WTC11 (cell line): ENCODE measurements at regions not wholly inside any gene's neighbourhood (a gene's known extent, or its start where the extent isn't known, plus 50 kb on each side); places are given as distances from the start of the nearest gene placed in this dataset.

ENCODE experiments used
- PREB ChIP-seq: sonication (generic); formaldehyde crosslinking; IDR thresholded peaks from 2 replicates; pipeline ENCODE4 v1.8.1; 2022; ENCODE audit warnings: mild to moderate bottlenecking, missing genetic modification reagents, moderate library complexity, borderline replicate concordance
- SP1 ChIP-seq: sonication (generic); formaldehyde crosslinking; conservative IDR thresholded peaks from 2 replicates; pipeline ENCODE4 v1.8.1; 2022; ENCODE audit warnings: missing genetic modification reagents

GRCh38 chr6:164290101-164290500, 875.6 kb downstream of the QKI start:
- TF ChIP-seq PREB (no peak), SP1 (CRISPR knock-in tag) (no peak)
